ENCODE measurements at regions not wholly inside any gene's neighbourhood (a gene's known extent, or its start where the extent isn't known, plus 50 kb on each side); places are given as distances from the start of the nearest gene placed in this dataset.

GRCh38 chr4:123158576-123158975 lies 236.2 kb upstream of the NUDT6 start:
- no peak for TF ChIP-seq CTCF (IDR thresholded peaks at IDR 0.05 in 8 of 11, conservative IDR thresholded peaks at IDR 0.05 in 3 of 11)
- TF ChIP-seq POLR2AphosphoS5 (IDR thresholded peaks at IDR 0.05) = no peak

Measured in spleen (tissue), 7 donors.